Bronchial epithelial cell (primary cell): ENCODE measurements at regions not wholly inside any gene's neighbourhood (a gene's known extent, or its start where the extent isn't known, plus 50 kb on each side); places are given as distances from the start of the nearest gene placed in this dataset.

ENCODE experiments used
- DNase-seq: peaks from one replicate; pipeline ENCODE4 v3.0.0-alpha.2; 2010; ENCODE audit warnings: low read depth
- FAIRE-seq: peaks from 2 replicates; lab custom pipeline; 2011; peaks lifted over from hg19 to GRCh38; lab: Jason Lieb, UNC
- H3K27me3 ChIP-seq: 2 replicates; pipeline ENCODE4 v1.5.1; 2011; ENCODE audit warnings: low read length; ENCODE audit not compliant: control insufficient read depth, insufficient read depth
- H3K36me3 ChIP-seq: 2 replicates; pipeline ENCODE4 v1.5.1; 2011; ENCODE audit warnings: low read length; ENCODE audit not compliant: control insufficient read depth, insufficient read depth
- H3K4me3 ChIP-seq: 2 replicates; pipeline ENCODE4 v1.5.1; 2011; ENCODE audit warnings: mild to moderate bottlenecking, low read depth, low read length, control low read depth
- CTCF ChIP-seq: IDR thresholded peaks from 2 replicates; pipeline ENCODE4 v1.5.1; 2011; ENCODE audit warnings: mild to moderate bottlenecking, moderate library complexity, low read length, control low read depth, inconsistent platforms; ENCODE audit not compliant: insufficient read depth, severe bottlenecking

DNA sequence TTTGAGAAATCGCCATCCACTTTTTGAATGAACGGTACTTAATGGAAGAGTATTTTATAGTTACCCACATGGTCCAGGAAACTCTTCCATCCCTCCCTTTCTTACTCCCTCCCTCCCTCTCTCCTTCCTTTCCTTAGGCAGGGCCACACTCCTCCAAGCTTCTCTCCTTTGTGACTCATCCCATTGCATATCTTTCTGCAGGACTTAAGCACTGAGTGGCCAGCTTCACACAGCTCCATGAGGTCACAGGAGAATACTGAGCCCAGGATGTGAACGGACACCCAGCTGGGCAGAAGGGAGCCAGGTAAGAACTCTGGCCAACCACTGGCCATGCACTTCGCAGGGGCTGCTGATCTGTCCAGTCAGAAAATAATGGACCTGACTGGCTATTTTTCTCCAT, 189.7 kb upstream of the ADCY1 start:
- no peak for TF ChIP-seq CTCF
- FAIRE-seq (no peak), DNase-seq (peak; percentile 27)

DNA sequence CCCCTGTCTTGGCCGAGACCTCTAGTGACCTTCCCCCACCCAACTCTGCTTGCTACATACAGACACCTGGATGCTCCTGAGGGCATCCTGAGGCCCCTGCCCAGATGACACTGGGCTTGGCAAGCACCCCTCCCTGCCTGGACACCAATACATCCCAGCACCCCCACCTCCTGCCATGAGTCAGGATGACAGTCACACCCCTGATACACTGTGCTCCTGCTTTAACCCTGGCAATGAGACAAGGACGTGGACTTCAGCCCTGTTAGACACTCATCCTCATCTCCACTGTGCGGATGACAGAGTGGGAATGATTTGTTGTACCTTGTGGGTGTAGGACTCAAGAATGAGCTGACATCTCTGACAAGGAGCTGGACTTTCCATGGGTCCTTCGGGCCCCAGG, 186.3 kb upstream of the ADCY1 start:
- DNase-seq = no peak
- H3K36me3 ChIP-seq = no peaks in the 10 kb centered on the region
- H3K4me3 ChIP-seq = no peak overlapping the region
- no peak for FAIRE-seq
- TF ChIP-seq CTCF = no peak
- no peaks in the 10 kb centered on the region for H3K27me3 ChIP-seq

More for the DNA sequence above, 189.7 kb upstream of the ADCY1 start:
- Histone ChIP-seq H3K4me3 (no peak overlapping the region), H3K36me3 (no peaks in the 10 kb centered on the region), H3K27me3 (no peaks in the 10 kb centered on the region)

GRCh38 chr7:45389073-45389872, 184.9 kb upstream of the ADCY1 start:
- no peak overlapping the region for H3K4me3 ChIP-seq
- H3K36me3 ChIP-seq = no peaks in the 10 kb centered on the region
- TF ChIP-seq CTCF = no peak
- no peak for DNase-seq
- H3K27me3 ChIP-seq = no peaks in the 10 kb centered on the region
- no peak for FAIRE-seq

DNA sequence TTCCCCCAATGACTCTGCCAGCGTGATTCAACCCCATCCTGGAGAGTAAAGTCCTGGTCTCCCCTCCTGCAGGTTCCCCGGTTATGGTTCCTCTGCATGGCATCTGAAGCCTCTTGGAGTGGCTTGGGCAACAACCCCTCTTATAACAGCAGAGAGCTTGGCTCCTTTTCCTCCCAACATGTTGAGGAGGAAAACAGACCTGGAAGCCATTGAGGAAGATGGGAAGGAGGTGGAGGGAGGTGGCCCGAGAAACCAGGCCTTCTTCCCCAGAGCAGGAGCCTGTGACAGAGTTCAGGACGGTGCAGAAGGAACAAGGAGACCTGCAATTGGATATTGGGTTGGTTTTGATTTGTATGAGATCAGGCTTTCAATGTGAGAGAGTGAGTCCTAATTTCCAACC, 184.0 kb upstream of the ADCY1 start:
- DNase-seq (no peak), FAIRE-seq (peak; percentile 7)
- TF ChIP-seq CTCF = no peak
- H3K36me3 ChIP-seq = no peaks in the 10 kb centered on the region
- H3K4me3 ChIP-seq = no peak overlapping the region
- no peaks in the 10 kb centered on the region for H3K27me3 ChIP-seq

- no peak overlapping the region for H3K4me3 ChIP-seq
- H3K27me3 ChIP-seq = no peaks in the 10 kb centered on the region
Observed at GRCh38 chr7:45390731-45391130, 183.4 kb upstream of the ADCY1 start.

More at GRCh38 chr7:45390731-45391130, 183.4 kb upstream of the ADCY1 start:
- no peak for TF ChIP-seq CTCF
- DNase-seq (no peak), FAIRE-seq (no peak)
- no peaks in the 10 kb centered on the region for H3K36me3 ChIP-seq
